GM13976 (cell line): ENCODE measurements at regions not wholly inside any gene's neighbourhood (a gene's known extent, or its start where the extent isn't known, plus 50 kb on each side); places are given as distances from the start of the nearest gene placed in this dataset.

Experiments used
- DNase-seq: peaks from one replicate; pipeline ENCODE4 v3.0.0; 2012; ENCODE audit warnings: low spot score
- CTCF ChIP-seq: IDR thresholded peaks from 2 replicates; pipeline ENCODE4 v1.5.1; 2012; ENCODE audit warnings: borderline replicate concordance, mild to moderate bottlenecking; ENCODE audit not compliant: insufficient read depth; ENCODE audit errors: extremely low read depth, missing control alignments, control extremely low read depth
- in situ Hi-C: fragments of 300-500 bp; cut with MboI; formaldehyde crosslinking; loops from one replicate; pipeline ENCODE4 v1.12.0; 2022; ENCODE audit warnings: low sequenced_read_pairs, mixed read lengths, inconsistent platforms; ENCODE audit not compliant: unreplicated experiment

GRCh38 chr7:118082506-118082905 is 101.5 kb upstream of the LSM8 start:
- in situ Hi-C loops, result no loop called here
- DNase-seq, result no peak
- no peak for TF ChIP-seq CTCF

GRCh38 chr7:118085000-118085399 is 99.0 kb upstream of the LSM8 start:
- in situ Hi-C loops, result no loop called here
- TF ChIP-seq CTCF, result no peak
- no peak for DNase-seq

- no peak for TF ChIP-seq CTCF
- no peak for DNase-seq
- in situ Hi-C loops, result no loop called here
Observed at GRCh38 chr7:118087126-118087525, 96.8 kb upstream of the LSM8 start.

- no peak for TF ChIP-seq CTCF
- DNase-seq, result no peak
- in situ Hi-C loops, result no loop called here
Observed at GRCh38 chr7:118094044-118094443, 89.9 kb upstream of the LSM8 start.

- in situ Hi-C loops, result no loop called here
- DNase-seq, result peak; percentile 11
- TF ChIP-seq CTCF, result peak; percentile 32
Observed at GRCh38 chr7:118104812-118105441, 79.0 kb upstream of the LSM8 start.

GRCh38 chr7:118109607-118110006 is 74.4 kb upstream of the LSM8 start:
- no peak for TF ChIP-seq CTCF
- no peak for DNase-seq
- in situ Hi-C loops, result no loop called here
